NCI-H146 (cell line): ENCODE measurements at regions not wholly inside any gene's neighbourhood (a gene's known extent, or its start where the extent isn't known, plus 50 kb on each side); places are given as distances from the start of the nearest gene placed in this dataset.

Experiments used
- DNase-seq: peaks from one replicate; lab custom pipeline; 2025; lab: John Stamatoyannopoulos, UW

- DNase-seq = no peak
Observed at GRCh38 chr15:96524676-96525417, 194.3 kb downstream of the NR2F2 start.

- no peak for DNase-seq
Observed at GRCh38 chr15:96535148-96535547, 204.6 kb downstream of the NR2F2 start.

- no peak for DNase-seq
Observed at GRCh38 chr15:96538491-96538890, 208.0 kb downstream of the NR2F2 start.

- no peak for DNase-seq
Observed at GRCh38 chr15:96540283-96540682, 209.8 kb downstream of the NR2F2 start.

- DNase-seq = no peak
Observed at GRCh38 chr15:96542130-96542770, 211.8 kb downstream of the NR2F2 start.

GRCh38 chr15:96544162-96544756 lies 213.8 kb downstream of the NR2F2 start:
- no peak for DNase-seq

GRCh38 chr15:96549136-96549535 lies 218.6 kb downstream of the NR2F2 start:
- no peak for DNase-seq

GRCh38 chr15:96551196-96551595 lies 220.7 kb downstream of the NR2F2 start:
- no peak for DNase-seq

GRCh38 chr15:96551722-96552121 lies 221.2 kb downstream of the NR2F2 start:
- no peak for DNase-seq

GRCh38 chr15:96553006-96553405 lies 222.5 kb downstream of the NR2F2 start:
- no peak for DNase-seq

GRCh38 chr15:96553451-96553850 lies 223.0 kb downstream of the NR2F2 start:
- DNase-seq = no peak

GRCh38 chr15:96553931-96554330 lies 223.4 kb downstream of the NR2F2 start:
- DNase-seq = no peak

- no peak for DNase-seq
Observed at GRCh38 chr15:96554541-96554940, 224.0 kb downstream of the NR2F2 start.

- DNase-seq = no peak
Observed at GRCh38 chr15:96559087-96559486, 228.6 kb downstream of the NR2F2 start.

- no peak for DNase-seq
Observed at GRCh38 chr15:96559631-96560030, 229.1 kb downstream of the NR2F2 start.

GRCh38 chr15:96560246-96560895 lies 229.9 kb downstream of the NR2F2 start:
- no peak for DNase-seq

GRCh38 chr15:96561593-96561992 lies 231.1 kb downstream of the NR2F2 start:
- DNase-seq = no peak

GRCh38 chr15:96564546-96564945 lies 234.0 kb downstream of the NR2F2 start:
- DNase-seq = no peak

- no peak for DNase-seq
Observed at GRCh38 chr15:96565266-96565665, 234.8 kb downstream of the NR2F2 start.

- no peak for DNase-seq
Observed at GRCh38 chr15:96574782-96575181, 244.3 kb downstream of the NR2F2 start.

GRCh38 chr15:96576596-96576995 lies 246.1 kb downstream of the NR2F2 start:
- DNase-seq = no peak

- DNase-seq = no peak
Observed at GRCh38 chr15:96578393-96578792, 247.9 kb downstream of the NR2F2 start.

GRCh38 chr15:96581371-96581770 lies 250.9 kb downstream of the NR2F2 start:
- no peak for DNase-seq
